GM19023 (cell line): ENCODE measurements at regions not wholly inside any gene's neighbourhood (a gene's known extent, or its start where the extent isn't known, plus 50 kb on each side); places are given as distances from the start of the nearest gene placed in this dataset.
"Not testable (repeated sequence)": the region's sequence is repeated elsewhere in the genome, so short reads cannot be mapped to it uniquely, and the experiment has no call there.

ENCODE experiments used
- ATAC-seq: cut with Tn5 transposase; IDR thresholded peaks from one replicate; pipeline ENCODE4 v1.9.1; 2021; ENCODE audit warnings: mild to moderate bottlenecking, moderate library complexity; ENCODE audit not compliant: unreplicated experiment

GRCh38 chr9:41839786-41840185, 289.4 kb downstream of the CNTNAP3B start:
- ATAC-seq, result not testable (repeated sequence)

GRCh38 chr9:41838953-41839352, 290.3 kb downstream of the CNTNAP3B start:
- not testable (repeated sequence) for ATAC-seq

- ATAC-seq, result not testable (repeated sequence)
Observed at GRCh38 chr9:41838562-41838851, 290.7 kb downstream of the CNTNAP3B start.

- ATAC-seq, result not testable (repeated sequence)
Observed at GRCh38 chr9:41837684-41838561, 291.3 kb downstream of the CNTNAP3B start.

- not testable (repeated sequence) for ATAC-seq
Observed at GRCh38 chr9:41833108-41833507, 296.1 kb downstream of the CNTNAP3B start.

- not testable (repeated sequence) for ATAC-seq
Observed at GRCh38 chr9:41824723-41825122, 304.5 kb downstream of the CNTNAP3B start.

GRCh38 chr9:41802706-41803105, 326.5 kb downstream of the CNTNAP3B start:
- ATAC-seq, result not testable (repeated sequence)

GRCh38 chr9:41798684-41799083, 330.5 kb downstream of the CNTNAP3B start:
- ATAC-seq, result not testable (repeated sequence)

- not testable (repeated sequence) for ATAC-seq
Observed at GRCh38 chr9:41790719-41791363, 338.4 kb downstream of the CNTNAP3B start.

GRCh38 chr9:41790007-41790406, 339.2 kb downstream of the CNTNAP3B start:
- not testable (repeated sequence) for ATAC-seq

GRCh38 chr9:41789387-41789786, 339.8 kb downstream of the CNTNAP3B start:
- ATAC-seq, result not testable (repeated sequence)

- not testable (repeated sequence) for ATAC-seq
Observed at GRCh38 chr9:41787951-41788350, 341.3 kb downstream of the CNTNAP3B start.

GRCh38 chr9:41787270-41787669, 342.0 kb downstream of the CNTNAP3B start:
- not testable (repeated sequence) for ATAC-seq

GRCh38 chr9:41784006-41784405, 345.2 kb downstream of the CNTNAP3B start:
- ATAC-seq, result not testable (repeated sequence)

GRCh38 chr9:41783070-41783810, 346.0 kb downstream of the CNTNAP3B start:
- not testable (repeated sequence) for ATAC-seq

GRCh38 chr9:41781899-41782298, 347.3 kb downstream of the CNTNAP3B start:
- ATAC-seq, result not testable (repeated sequence)

GRCh38 chr9:41779897-41780406, 349.3 kb downstream of the CNTNAP3B start:
- ATAC-seq, result not testable (repeated sequence)

- ATAC-seq, result not testable (repeated sequence)
Observed at GRCh38 chr9:41779192-41779591, 350.0 kb downstream of the CNTNAP3B start.

- ATAC-seq, result not testable (repeated sequence)
Observed at GRCh38 chr9:41778535-41779071, 350.6 kb downstream of the CNTNAP3B start.

- ATAC-seq, result not testable (repeated sequence)
Observed at GRCh38 chr9:41777536-41777935, 351.7 kb downstream of the CNTNAP3B start.

- ATAC-seq, result not testable (repeated sequence)
Observed at GRCh38 chr9:41772541-41772940, 356.7 kb downstream of the CNTNAP3B start.
